Tibial nerve (tissue), 4 donors: ENCODE measurements at regions not wholly inside any gene's neighbourhood (a gene's known extent, or its start where the extent isn't known, plus 50 kb on each side); places are given as distances from the start of the nearest gene placed in this dataset.

Experiments
- CTCF ChIP-seq, 5 experiments: fragments of 200-600 bp in 3 of 5; fragments of 450-650 bp in 2 of 5; sonication (generic) in 3 of 5; IDR thresholded peaks; one replicate each; pipeline ENCODE4 v1.5.1; 2016 to 2019; ENCODE audit warnings: antibody characterized with exemption in 5 of 5, mild to moderate bottlenecking in 3 of 5, moderate library complexity in 2 of 5
- EP300 ChIP-seq, 2 donors: sonication (generic); formaldehyde crosslinking; IDR thresholded peaks; one replicate each; pipeline ENCODE4 v1.6.1; 2017; ENCODE audit warnings: antibody characterized with exemption in 2 of 2, mild to moderate bottlenecking in 1 of 2
- POLR2A ChIP-seq, 2 donors: fragments of 450-650 bp; IDR thresholded peaks; one replicate each; pipeline ENCODE4 v1.6.1; 2017; ENCODE audit warnings: antibody characterized with exemption in 2 of 2, mild to moderate bottlenecking in 2 of 2, moderate library complexity in 2 of 2

DNA sequence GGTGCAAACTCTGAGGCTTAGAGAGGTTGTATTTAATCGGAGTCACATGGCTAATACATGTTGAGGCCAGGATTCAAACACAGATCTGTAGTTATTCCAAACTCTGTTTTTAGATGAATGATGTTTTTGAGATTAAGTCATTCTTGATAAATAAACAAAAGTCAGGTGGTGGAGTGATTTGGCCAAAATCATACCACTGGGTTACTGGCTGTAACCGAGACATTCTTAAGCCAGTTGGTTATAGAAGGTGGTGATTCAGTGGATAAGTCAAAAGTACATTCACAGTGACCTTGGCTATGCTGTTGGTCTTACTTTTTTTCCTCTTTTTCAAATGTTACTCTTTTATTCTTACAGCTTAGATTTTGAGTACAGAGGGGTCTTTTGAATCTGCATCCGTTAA lies 361.4 kb downstream of the KIF20B start:
- TF ChIP-seq EP300 (IDR thresholded peaks at IDR 0.05) (no peak), CTCF (IDR thresholded peaks at IDR 0.05) (no peak), POLR2A (IDR thresholded peaks at IDR 0.05) (no peak)
